H9 (cell line): ENCODE measurements at regions not wholly inside any gene's neighbourhood (a gene's known extent, or its start where the extent isn't known, plus 50 kb on each side); places are given as distances from the start of the nearest gene placed in this dataset.

Experiments used
- DNase-seq: peaks from one replicate; pipeline ENCODE4 v3.0.0-alpha.2; 2017
- H2AFZ ChIP-seq: one replicate; pipeline ENCODE4 v1.6.1; 2013; ENCODE audit warnings: mild to moderate bottlenecking, low read length, control low read depth, moderate library complexity
- H2AK5ac ChIP-seq: 2 replicates; pipeline ENCODE4 v1.6.1; 2013; ENCODE audit warnings: low read length, control low read depth, mixed read lengths; ENCODE audit not compliant: insufficient read length
- H2BK120ac ChIP-seq: one replicate; pipeline ENCODE4 v1.6.1; 2013; ENCODE audit warnings: low read depth, mild to moderate bottlenecking, low read length, control low read depth, inconsistent platforms; ENCODE audit not compliant: poor library complexity, severe bottlenecking
- H2BK12ac ChIP-seq: 2 replicates; pipeline ENCODE4 v1.6.1; 2013; ENCODE audit warnings: low read length, control low read depth, mixed read lengths, low read depth; ENCODE audit not compliant: insufficient read length
- H2BK15ac ChIP-seq: 2 replicates; pipeline ENCODE4 v1.6.1; 2013; ENCODE audit warnings: low read depth, low read length, control low read depth
- H2BK20ac ChIP-seq: one replicate; pipeline ENCODE4 v1.6.1; 2013; ENCODE audit warnings: low read depth, mild to moderate bottlenecking, low read length, control low read depth, inconsistent platforms; ENCODE audit not compliant: poor library complexity, severe bottlenecking
- H2BK5ac ChIP-seq: 2 replicates; pipeline ENCODE4 v1.6.1; 2013; ENCODE audit warnings: low read length, control low read depth, mixed read lengths; ENCODE audit not compliant: insufficient read length
- H3K14ac ChIP-seq: 2 replicates; pipeline ENCODE4 v1.6.1; 2013; ENCODE audit warnings: low read length, control low read depth; ENCODE audit not compliant: insufficient read depth
- H3K18ac ChIP-seq: 2 replicates; pipeline ENCODE4 v1.6.1; 2013; ENCODE audit warnings: low read depth, mild to moderate bottlenecking, mixed read lengths, low read length, control low read depth; ENCODE audit not compliant: insufficient read length
- H3K23ac ChIP-seq: 2 replicates; pipeline ENCODE4 v1.6.1; 2013; ENCODE audit warnings: low read length, control low read depth, mixed read lengths, low read depth; ENCODE audit not compliant: insufficient read length
- H3K23me2 ChIP-seq: 2 replicates; pipeline ENCODE4 v1.6.1; 2013; ENCODE audit warnings: low read depth, mild to moderate bottlenecking, mixed read lengths, low read length, control low read depth; ENCODE audit not compliant: insufficient read length, poor library complexity, severe bottlenecking
- H3K27ac ChIP-seq: 2 replicates; pipeline ENCODE4 v1.5.1; 2013; ENCODE audit warnings: low read length, control low read depth, mixed read lengths, low read depth; ENCODE audit not compliant: insufficient read length
- H3K27me3 ChIP-seq: 2 replicates; pipeline ENCODE4 v1.6.1; 2013; ENCODE audit warnings: low read length, control low read depth, inconsistent platforms; ENCODE audit not compliant: insufficient read depth
- H3K4ac ChIP-seq: 2 replicates; pipeline ENCODE4 v1.6.1; 2013; ENCODE audit warnings: low read depth, mild to moderate bottlenecking, control low read depth, inconsistent platforms, low read length, moderate library complexity
- H3K4me1 ChIP-seq: 2 replicates; pipeline ENCODE4 v1.6.1; 2013; ENCODE audit warnings: low read length, control low read depth, inconsistent platforms; ENCODE audit not compliant: insufficient read depth
- H3K4me2 ChIP-seq: 2 replicates; pipeline ENCODE4 v1.6.1; 2013; ENCODE audit warnings: low read length, control low read depth, mixed read lengths; ENCODE audit not compliant: insufficient read length, insufficient read depth
- H3K56ac ChIP-seq: 2 replicates; pipeline ENCODE4 v1.6.1; 2013; ENCODE audit warnings: low read depth, mild to moderate bottlenecking, mixed read lengths, low read length, control low read depth; ENCODE audit not compliant: insufficient read length
- H3K79me1 ChIP-seq: 2 replicates; pipeline ENCODE4 v1.6.1; 2013; ENCODE audit warnings: low read depth, mild to moderate bottlenecking, moderate library complexity, low read length, control low read depth, inconsistent platforms; ENCODE audit not compliant: insufficient read depth, poor library complexity, severe bottlenecking
- H3K79me2 ChIP-seq: 2 replicates; pipeline ENCODE4 v1.6.1; 2013; ENCODE audit warnings: low read length, control low read depth, inconsistent platforms; ENCODE audit not compliant: insufficient read depth
- H3K9ac ChIP-seq: 2 replicates; pipeline ENCODE4 v1.6.1; 2013; ENCODE audit warnings: low read length, control low read depth, mixed read lengths; ENCODE audit not compliant: insufficient read length; ENCODE audit errors: extremely low read depth
- H3K9me3 ChIP-seq: one replicate; pipeline ENCODE4 v1.6.1; 2013; ENCODE audit warnings: low read depth, low read length, inconsistent platforms; ENCODE audit not compliant: control insufficient read depth
- H3T11ph ChIP-seq: one replicate; pipeline ENCODE4 v1.6.1; 2013; ENCODE audit warnings: mild to moderate bottlenecking, low read length, control low read depth, inconsistent platforms
- H4K20me1 ChIP-seq: one replicate; pipeline ENCODE4 v1.6.1; 2013; ENCODE audit not compliant: control insufficient read depth, insufficient read length, insufficient read depth
- H4K5ac ChIP-seq: 2 replicates; pipeline ENCODE4 v1.6.1; 2013; ENCODE audit warnings: low read depth, mild to moderate bottlenecking, mixed read lengths, low read length, control low read depth; ENCODE audit not compliant: insufficient read length
- H4K8ac ChIP-seq: replicated peaks from 2 replicates; pipeline ENCODE4 v1.6.1; 2013; ENCODE audit warnings: low read length, control low read depth, mixed read lengths, low read depth; ENCODE audit not compliant: insufficient read length
- H4K91ac ChIP-seq: 2 replicates; pipeline ENCODE4 v1.6.1; 2013; ENCODE audit warnings: low read depth, mild to moderate bottlenecking, moderate library complexity, mixed read lengths, low read length, control low read depth; ENCODE audit not compliant: insufficient read length
- H3K27ac Mint-ChIP-seq, 3 experiments: 2 replicates in 2 of 3; 3 replicates in 1 of 3; pipeline ENCODE4 v1.8.0; 2020 to 2021; ENCODE audit warnings: mixed read lengths in 3 of 3, mild to moderate bottlenecking in 1 of 3, moderate library complexity in 1 of 3
- H3K27me3 Mint-ChIP-seq: 2 replicates; pipeline ENCODE4 v1.8.0; 2021; ENCODE audit warnings: low read depth, mild to moderate bottlenecking, moderate library complexity, mixed read lengths
- H3K36me3 Mint-ChIP-seq, 3 experiments: 2 replicates in 2 of 3; 3 replicates in 1 of 3; pipeline ENCODE4 v1.8.0; 2020 to 2021; ENCODE audit warnings: low read depth in 3 of 3, mixed read lengths in 3 of 3; ENCODE audit not compliant: insufficient read depth in 1 of 3
- H3K4me1 Mint-ChIP-seq, 2 experiments: 2 replicates each; pipeline ENCODE4 v1.8.0; 2020; ENCODE audit warnings: mixed read lengths in 2 of 2
- H3K4me3 Mint-ChIP-seq, 2 experiments: 2 replicates in 1 of 2; 3 replicates in 1 of 2; pipeline ENCODE4 v1.8.0; 2020 to 2021; ENCODE audit warnings: mild to moderate bottlenecking in 2 of 2, mixed read lengths in 2 of 2, moderate library complexity in 1 of 2
- H3K9me3 Mint-ChIP-seq, 2 experiments: 2 replicates in 1 of 2; 3 replicates in 1 of 2; pipeline ENCODE4 v1.8.0; 2020; ENCODE audit warnings: mild to moderate bottlenecking in 2 of 2, mixed read lengths in 2 of 2, moderate library complexity in 1 of 2
- WGBS: extraction: QIAGEN DNeasy Blood & Tissue Kit; methylation state at CpG from one replicate; pipeline ENCODE4 v1.1.7; 2013; ENCODE audit warnings: missing lambda C conversion rate, low lambda C conversion rate, mixed read lengths; ENCODE audit not compliant: insufficient read length; ENCODE audit errors: extremely low coverage; 5-methylcytosine and 5-hydroxymethylcytosine counted together
- TF ChIP-seq, protein P1 (sequence below): fragments of 200-600 bp; sonication (generic); conservative IDR thresholded peaks from 3 replicates; pipeline ENCODE4 v1.8.0; 2021; ENCODE audit warnings: antibody characterized with exemption, mild to moderate bottlenecking

DNA sequence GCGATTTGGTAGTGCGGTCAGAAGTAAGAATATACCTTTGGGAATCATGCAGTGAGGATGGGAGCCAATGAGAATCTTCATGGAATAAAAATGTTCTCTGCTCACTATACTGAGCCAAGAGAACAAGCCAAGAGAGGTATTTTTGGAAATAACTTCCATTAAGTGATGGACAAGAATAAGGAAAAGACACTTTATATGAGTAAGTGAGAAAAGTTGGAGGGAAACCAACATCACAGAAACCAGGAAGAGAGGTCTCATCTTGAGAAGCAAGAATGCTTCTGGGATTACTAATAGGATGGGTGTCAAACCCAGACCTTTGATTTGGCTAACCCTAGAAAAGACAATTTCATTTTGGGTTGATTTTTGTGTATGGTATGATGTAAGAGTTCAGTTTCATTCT, 181.2 kb upstream of the JAG1 start:
- Histone ChIP-seq H3K79me2 (no peaks in the 10 kb centered on the region), H3K27ac (no peak overlapping the region), H3K79me1 (no peaks in the 10 kb centered on the region), H3K9me3 (no peaks in the 10 kb centered on the region), H4K91ac (no peak overlapping the region), H3K14ac (no peak overlapping the region), H3K18ac (no peak overlapping the region), H2BK5ac (no peak overlapping the region), H4K20me1 (no peaks in the 10 kb centered on the region), H3K23me2 (no peaks in the 10 kb centered on the region), H3T11ph (no peak overlapping the region), H3K23ac (no peak overlapping the region), H4K8ac (no peak overlapping the region), H3K27me3 (no peaks in the 10 kb centered on the region), H3K9ac (no peak overlapping the region), H3K4me1 (no peaks in the 10 kb centered on the region), H2BK15ac (no peak overlapping the region), H3K4ac (no peak overlapping the region), H2AFZ (no peak overlapping the region), H3K56ac (no peak overlapping the region), H2BK20ac (no peak overlapping the region), H3K4me2 (no peak overlapping the region), H2BK120ac (no peak overlapping the region), H2BK12ac (no peak overlapping the region), H4K5ac (no peak overlapping the region), H2AK5ac (no peak overlapping the region)
- H3K27ac Mint-ChIP-seq: no peak overlapping the region; a peak in 1 of 7 replicates
- no peak for DNase-seq
- no peaks in the 10 kb centered on the region; a peak in 1 of 5 replicates for H3K9me3 Mint-ChIP-seq
- TF ChIP-seq, protein P1, sequence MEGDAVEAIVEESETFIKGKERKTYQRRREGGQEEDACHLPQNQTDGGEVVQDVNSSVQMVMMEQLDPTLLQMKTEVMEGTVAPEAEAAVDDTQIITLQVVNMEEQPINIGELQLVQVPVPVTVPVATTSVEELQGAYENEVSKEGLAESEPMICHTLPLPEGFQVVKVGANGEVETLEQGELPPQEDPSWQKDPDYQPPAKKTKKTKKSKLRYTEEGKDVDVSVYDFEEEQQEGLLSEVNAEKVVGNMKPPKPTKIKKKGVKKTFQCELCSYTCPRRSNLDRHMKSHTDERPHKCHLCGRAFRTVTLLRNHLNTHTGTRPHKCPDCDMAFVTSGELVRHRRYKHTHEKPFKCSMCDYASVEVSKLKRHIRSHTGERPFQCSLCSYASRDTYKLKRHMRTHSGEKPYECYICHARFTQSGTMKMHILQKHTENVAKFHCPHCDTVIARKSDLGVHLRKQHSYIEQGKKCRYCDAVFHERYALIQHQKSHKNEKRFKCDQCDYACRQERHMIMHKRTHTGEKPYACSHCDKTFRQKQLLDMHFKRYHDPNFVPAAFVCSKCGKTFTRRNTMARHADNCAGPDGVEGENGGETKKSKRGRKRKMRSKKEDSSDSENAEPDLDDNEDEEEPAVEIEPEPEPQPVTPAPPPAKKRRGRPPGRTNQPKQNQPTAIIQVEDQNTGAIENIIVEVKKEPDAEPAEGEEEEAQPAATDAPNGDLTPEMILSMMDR: no peak
- WGBS: no CpG with 5 or more reads among the region's 2 CpGs
- H3K36me3 Mint-ChIP-seq: no peaks in the 10 kb centered on the region
- H3K27me3 Mint-ChIP-seq: no peaks in the 10 kb centered on the region; the same call in 1 of the 2 replicates
- H3K4me3 Mint-ChIP-seq: no peak overlapping the region
- H3K4me1 Mint-ChIP-seq: no peaks in the 10 kb centered on the region
